ENCODE measurements at regions not wholly inside any gene's neighbourhood (a gene's known extent, or its start where the extent isn't known, plus 50 kb on each side); places are given as distances from the start of the nearest gene placed in this dataset.

- intact Hi-C loops (cut with micrococcal nuclease) (no loop called here), dilution Hi-C loops (cut with HindIII; ENCODE audit: low sequenced_read_pairs, unreplicated experiment) (no loop called here), in situ Hi-C loops (cut with MboI; ENCODE audit: low sequenced_read_pairs) (no loop called here)
- ATAC-seq (ENCODE audit: low read depth) (no peak), DNase-seq (no peak)
- 83% methylated on average over 2 of the region's 6 CpGs; no CpG with 5 or more reads in 1 of the 2 experiments for WGBS, 2 experiments (ENCODE audit: extremely low coverage in 2 of 2, insufficient read length in 1 of 2)
- no peaks in the 10 kb centered on the region for H4K20me1 ChIP-seq (ENCODE audit: insufficient read depth, low read length)
- H2AK9ac ChIP-seq (replicated peaks; ENCODE audit: low read depth, low read length, poor library complexity), result no peak overlapping the region
- no peak overlapping the region for H4K8ac ChIP-seq (ENCODE audit: low read depth in 2 of 2, low read length in 2 of 2)
- no peak overlapping the region for H4K5ac ChIP-seq (ENCODE audit: low read depth, low read length)
- ChIA-PET CTCF (interaction anchor here (1.0 kb wide), 1 partner anchor 169 kb away, joined by 4 read pairs; no protein-coding TSS in a partner anchor), POLR2A (ENCODE audit: unreplicated experiment) (interaction anchor here (0.5 kb wide), 1 partner anchor 22 kb away, joined by 3 read pairs; no protein-coding TSS in a partner anchor)
- H3K14ac ChIP-seq (replicated peaks; ENCODE audit: low read depth, low read length), result no peak overlapping the region
- no peak overlapping the region for H2BK20ac ChIP-seq (ENCODE audit: low read depth, low read length)
- H2AK5ac ChIP-seq (ENCODE audit: low read depth, low read length), result no peak overlapping the region
- H3K56ac ChIP-seq (ENCODE audit: extremely low read depth, insufficient read depth, low read length), result no peak overlapping the region
- H3K36me3 ChIP-seq (ENCODE audit: control insufficient read depth, insufficient read depth, low read length), result no peaks in the 10 kb centered on the region
- no peak overlapping the region for H3K18ac ChIP-seq (ENCODE audit: low read depth, low read length)
- H2BK5ac ChIP-seq (ENCODE audit: low read depth, low read length, poor library complexity, severe bottlenecking), result no peak overlapping the region
- no peak overlapping the region for H3K9ac ChIP-seq (ENCODE audit: low read depth, low read length)
- no peak for TF ChIP-seq BHLHE40 (IDR thresholded peaks at IDR 0.05; ENCODE audit: low read depth, low read length)
- no peak for TF ChIP-seq RCOR1 (IDR thresholded peaks at IDR 0.05; ENCODE audit: insufficient replicate concordance, low read length)
- no peak for TF ChIP-seq USF2 (IDR thresholded peaks at IDR 0.05; ENCODE audit: low read depth, low read length)
- TF ChIP-seq POLR2A (IDR thresholded peaks at IDR 0.05; ENCODE audit: low read depth, low read length), result no peak
- no peak overlapping the region for H4K91ac ChIP-seq (ENCODE audit: insufficient read depth, low read depth, low read length)
- H3K4me2 ChIP-seq (ENCODE audit: low read depth, low read length), result no peak overlapping the region
- no peak overlapping the region for H3K4me3 ChIP-seq (ENCODE audit: insufficient read depth, low read depth, low read length)
- H2AFZ ChIP-seq (replicated peaks; ENCODE audit: low read length, poor library complexity), result no peak overlapping the region
- no TSS peak for BruUV-seq (replicated peaks)
- no peaks in the 10 kb centered on the region for H3K79me1 ChIP-seq (ENCODE audit: low read depth in 1 of 2, low read length in 2 of 2)
- H3K27ac ChIP-seq (ENCODE audit: insufficient read depth, low read length), result no peak overlapping the region
- H3K27me3 ChIP-seq (ENCODE audit: control insufficient read depth, insufficient read depth, low read length), result peaks cover 38% of the 10 kb centered on the region
- H3K9me3 ChIP-seq (ENCODE audit: control insufficient read depth, insufficient read depth, low read length), result no peaks in the 10 kb centered on the region; the same call in 1 of the 2 replicates
- no peak overlapping the region for H2BK120ac ChIP-seq (ENCODE audit: low read depth, low read length)
- no peak overlapping the region for H3K4ac ChIP-seq (ENCODE audit: low read depth, low read length)
- H2BK15ac ChIP-seq (ENCODE audit: low read depth, low read length), result no peak overlapping the region
- no peaks in the 10 kb centered on the region for H3K4me1 ChIP-seq (ENCODE audit: control insufficient read depth, insufficient read depth, low read length)
- no peaks in the 10 kb centered on the region for H3K9me1 ChIP-seq (ENCODE audit: insufficient read depth, low read length)
- H3K23ac ChIP-seq (ENCODE audit: low read depth, low read length), result no peak overlapping the region
These were observed 97.3 kb upstream of the BCL2L14 start for GRCh38 chr12:11973396-11973795.

All from IMR-90 (cell line).